ENCODE measurements at regions not wholly inside any gene's neighbourhood (a gene's known extent, or its start where the extent isn't known, plus 50 kb on each side); places are given as distances from the start of the nearest gene placed in this dataset.

- DNase-seq (ENCODE audit: low spot score): no peak
Observed at GRCh38 chr7:11895337-11895736, 63.3 kb upstream of the THSD7A start.

GRCh38 chr7:11896663-11897062 lies 64.7 kb upstream of the THSD7A start:
- DNase-seq (ENCODE audit: low spot score): no peak

- no peak for DNase-seq (ENCODE audit: low spot score)
Observed at GRCh38 chr7:11899247-11899646, 67.2 kb upstream of the THSD7A start.

- DNase-seq (ENCODE audit: low spot score): no peak
Observed at GRCh38 chr7:11910253-11910652, 78.3 kb upstream of the THSD7A start.

- no peak for DNase-seq (ENCODE audit: low spot score)
Observed at GRCh38 chr7:11911900-11912299, 79.9 kb upstream of the THSD7A start.

GRCh38 chr7:11914645-11915044 lies 82.6 kb upstream of the THSD7A start:
- DNase-seq (ENCODE audit: low spot score): no peak

- DNase-seq (ENCODE audit: low spot score): no peak
Observed at GRCh38 chr7:11923376-11923930, 91.5 kb upstream of the THSD7A start.

- DNase-seq (ENCODE audit: low spot score): no peak
Observed at GRCh38 chr7:11931307-11931706, 99.3 kb upstream of the THSD7A start.

GRCh38 chr7:11934796-11935195 lies 102.8 kb upstream of the THSD7A start:
- DNase-seq (ENCODE audit: low spot score): no peak

GRCh38 chr7:11935905-11936304 lies 103.9 kb upstream of the THSD7A start:
- no peak for DNase-seq (ENCODE audit: low spot score)

GRCh38 chr7:11946794-11947193 lies 114.8 kb upstream of the THSD7A start:
- DNase-seq (ENCODE audit: low spot score): no peak

GRCh38 chr7:11950281-11950680 lies 118.3 kb upstream of the THSD7A start:
- no peak for DNase-seq (ENCODE audit: low spot score)

GRCh38 chr7:11950942-11951341 lies 118.9 kb upstream of the THSD7A start:
- DNase-seq (ENCODE audit: low spot score): no peak

GRCh38 chr7:11951909-11952308 lies 119.9 kb upstream of the THSD7A start:
- DNase-seq (ENCODE audit: low spot score): no peak

GRCh38 chr7:11952972-11953371 lies 121.0 kb upstream of the THSD7A start:
- no peak for DNase-seq (ENCODE audit: low spot score)

GRCh38 chr7:11956991-11957390 lies 125.0 kb upstream of the THSD7A start:
- DNase-seq (ENCODE audit: low spot score): no peak

GRCh38 chr7:11957956-11958355 lies 126.0 kb upstream of the THSD7A start:
- DNase-seq (ENCODE audit: low spot score): no peak

- DNase-seq (ENCODE audit: low spot score): no peak
Observed at GRCh38 chr7:11959121-11959520, 127.1 kb upstream of the THSD7A start.

GRCh38 chr7:11960621-11961020 lies 128.6 kb upstream of the THSD7A start:
- no peak for DNase-seq (ENCODE audit: low spot score)

GRCh38 chr7:11969643-11970042 lies 137.6 kb upstream of the THSD7A start:
- DNase-seq (ENCODE audit: low spot score): no peak

- DNase-seq (ENCODE audit: low spot score): no peak
Observed at GRCh38 chr7:11970132-11970531, 138.1 kb upstream of the THSD7A start.

- DNase-seq (ENCODE audit: low spot score): no peak
Observed at GRCh38 chr7:11985376-11985775, 153.4 kb upstream of the THSD7A start.

GRCh38 chr7:11985971-11986370 lies 154.0 kb upstream of the THSD7A start:
- no peak for DNase-seq (ENCODE audit: low spot score)

GRCh38 chr7:11988186-11988585 lies 156.2 kb upstream of the THSD7A start:
- DNase-seq (ENCODE audit: low spot score): no peak

- no peak for DNase-seq (ENCODE audit: low spot score)
Observed at GRCh38 chr7:12002428-12002827, 170.4 kb upstream of the THSD7A start.

All from activated CD4-positive, alpha-beta T cell treated with anti-CD3 and anti-CD28 coated beads, Interleukin-2, Interleukin-4, amounts not matched to agents 100 ng/mL and 50 ng/mL, durations not matched to agents 16 hours and 8 hours (primary cell).